Stimulated activated naive CD8-positive, alpha-beta T cell treated with anti-CD3 and anti-CD28 coated beads, Interleukin-15, Interleukin-2, amounts not matched to agents 100 ng/mL and 50 ng/mL, for 24 hours (primary cell): ENCODE measurements at regions not wholly inside any gene's neighbourhood (a gene's known extent, or its start where the extent isn't known, plus 50 kb on each side); places are given as distances from the start of the nearest gene placed in this dataset.
"Not testable (repeated sequence)": the region's sequence is repeated elsewhere in the genome, so short reads cannot be mapped to it uniquely, and the experiment has no call there.

Experiments
- H3K27ac Mint-ChIP-seq: one replicate; pipeline ENCODE4 v1.8.0; 2021; ENCODE audit warnings: mild to moderate bottlenecking, mixed read lengths
- H3K27me3 Mint-ChIP-seq: one replicate; pipeline ENCODE4 v1.8.0; 2021; ENCODE audit warnings: mixed read lengths
- H3K36me3 Mint-ChIP-seq: one replicate; pipeline ENCODE4 v1.8.0; 2021; ENCODE audit warnings: low read depth, mixed read lengths
- H3K4me1 Mint-ChIP-seq: one replicate; pipeline ENCODE4 v1.8.0; 2021; ENCODE audit warnings: low read depth, mixed read lengths
- H3K4me3 Mint-ChIP-seq: one replicate; pipeline ENCODE4 v1.8.0; 2021; ENCODE audit warnings: mild to moderate bottlenecking, mixed read lengths
- H3K9me3 Mint-ChIP-seq: one replicate; pipeline ENCODE4 v1.8.0; 2021; ENCODE audit warnings: mixed read lengths

- H3K4me3 Mint-ChIP-seq, H3K36me3 Mint-ChIP-seq, H3K9me3 Mint-ChIP-seq, H3K4me1 Mint-ChIP-seq, H3K27me3 Mint-ChIP-seq, H3K27ac Mint-ChIP-seq: not testable (repeated sequence)
Measured at GRCh38 chrX:53757181-53757580, 70.7 kb upstream of the HUWE1 start.

- H3K4me1 Mint-ChIP-seq: peaks cover 8% of the 10 kb centered on the region
- no peak overlapping the region for H3K4me3 Mint-ChIP-seq
- H3K27ac Mint-ChIP-seq: no peak overlapping the region
- no peaks in the 10 kb centered on the region for H3K27me3 Mint-ChIP-seq
- H3K9me3 Mint-ChIP-seq: no peaks in the 10 kb centered on the region
- no peaks in the 10 kb centered on the region for H3K36me3 Mint-ChIP-seq
Measured at GRCh38 chrX:53746718-53747117, 60.2 kb upstream of the HUWE1 start.

GRCh38 chrX:53743244-53743643, 56.7 kb upstream of the HUWE1 start:
- Mint-ChIP-seq H3K36me3 (no peaks in the 10 kb centered on the region), H3K4me3 (no peak overlapping the region), H3K27me3 (no peaks in the 10 kb centered on the region), H3K27ac (no peak overlapping the region), H3K4me1 (peaks cover 27% of the 10 kb centered on the region), H3K9me3 (no peaks in the 10 kb centered on the region)

- Mint-ChIP-seq H3K4me3 (no peak overlapping the region), H3K27me3 (no peaks in the 10 kb centered on the region), H3K4me1 (peaks cover 50% of the 10 kb centered on the region), H3K27ac (no peak overlapping the region), H3K36me3 (no peaks in the 10 kb centered on the region), H3K9me3 (no peaks in the 10 kb centered on the region)
Measured at GRCh38 chrX:53738370-53738906, 51.9 kb upstream of the HUWE1 start.
